H1 (cell line): ENCODE measurements at regions not wholly inside any gene's neighbourhood (a gene's known extent, or its start where the extent isn't known, plus 50 kb on each side); places are given as distances from the start of the nearest gene placed in this dataset.

Experiments used
- CTCF ChIA-PET: fragments of 300-600 bp; sonication (Branson Sonifier 250); formaldehyde crosslinking; loops from one replicate; lab custom pipeline; 2021; ENCODE audit not compliant: partially characterized antibody; lab: Charles Lee
- POLR2A ChIA-PET: fragments of 300-600 bp; sonication (Branson Sonifier 250); formaldehyde crosslinking; loops from one replicate; lab custom pipeline; 2021; ENCODE audit warnings: inconsistent platforms; ENCODE audit not compliant: partially characterized antibody; lab: Charles Lee
- DNase-seq, 2 experiments: peaks; one replicate each; pipeline versions ENCODE4 v3.0.0 to v3.0.0-alpha.2; 2010 to 2022; ENCODE audit warnings: low spot score in 2 of 2, low read depth in 1 of 2, mixed read lengths in 1 of 2
- FAIRE-seq: peaks from 2 replicates; lab custom pipeline; 2011; peaks lifted over from hg19 to GRCh38; lab: Jason Lieb, UNC
- H2AFZ ChIP-seq: 2 replicates; pipeline ENCODE4 v1.8.1; 2012; ENCODE audit warnings: low read length, inconsistent platforms
- H2AK5ac ChIP-seq: 2 replicates; pipeline ENCODE4 v1.6.1; 2013; ENCODE audit warnings: low read depth, low read length
- H2BK120ac ChIP-seq: replicated peaks from 2 replicates; pipeline ENCODE3; 2013; ENCODE audit warnings: low read depth, low read length, inconsistent platforms
- H2BK12ac ChIP-seq: 2 replicates; pipeline ENCODE4 v1.6.1; 2013; ENCODE audit warnings: low read depth, low read length
- H2BK15ac ChIP-seq: 2 replicates; pipeline ENCODE4 v1.6.1; 2013; ENCODE audit warnings: low read length
- H2BK20ac ChIP-seq: 2 replicates; pipeline ENCODE4 v1.6.1; 2013; ENCODE audit warnings: low read length
- H2BK5ac ChIP-seq: 2 replicates; pipeline ENCODE4 v1.6.1; 2013; ENCODE audit warnings: low read depth, low read length
- H3K14ac ChIP-seq: 2 replicates; pipeline ENCODE4 v1.6.1; 2013; ENCODE audit warnings: inconsistent platforms; ENCODE audit not compliant: insufficient read length
- H3K18ac ChIP-seq: 2 replicates; pipeline ENCODE4 v1.6.1; 2013; ENCODE audit warnings: low read length; ENCODE audit errors: extremely low read depth
- H3K23ac ChIP-seq: 2 replicates; pipeline ENCODE4 v1.6.1; 2013; ENCODE audit warnings: inconsistent platforms; ENCODE audit not compliant: insufficient read length
- H3K23me2 ChIP-seq: 2 replicates; pipeline ENCODE4 v1.6.1; 2013; ENCODE audit warnings: low read depth, low read length
- H3K27ac ChIP-seq: 2 replicates; pipeline ENCODE4 v1.6.1; 2011; ENCODE audit warnings: low read depth, low read length, inconsistent platforms
- H3K27me3 ChIP-seq, 4 experiments: replicated peaks in 1 of 4; 1 replicate in 1 of 4; 2 replicates in 3 of 4; pipeline versions ENCODE4 v1.6.1 to v1.8.1; 2011 to 2013; ENCODE audit warnings: low read length in 3 of 4, mild to moderate bottlenecking in 3 of 4, inconsistent platforms in 2 of 4, mixed read lengths in 2 of 4, moderate library complexity in 1 of 4; ENCODE audit not compliant: control insufficient read depth in 3 of 4, insufficient read depth in 3 of 4; ENCODE audit errors: extremely low read depth in 1 of 4
- H3K36me3 ChIP-seq, 4 experiments: 2 replicates each; pipeline versions ENCODE4 v1.6.1 to v1.8.1; 2011 to 2013; ENCODE audit warnings: mild to moderate bottlenecking in 4 of 4, low read length in 3 of 4, moderate library complexity in 2 of 4, control low read depth in 1 of 4, inconsistent platforms in 1 of 4; ENCODE audit not compliant: insufficient read depth in 4 of 4, control insufficient read depth in 2 of 4
- H3K4ac ChIP-seq: replicated peaks from 2 replicates; pipeline ENCODE3; 2013; ENCODE audit warnings: low read length, low read depth, mixed read lengths, inconsistent platforms; ENCODE audit not compliant: insufficient read length
- H3K4me1 ChIP-seq, 4 experiments: replicated peaks in 1 of 4; 1 replicate in 1 of 4; 2 replicates in 3 of 4; pipeline versions ENCODE4 v1.6.1 to v1.8.1; 2011 to 2013; ENCODE audit warnings: low read length in 3 of 4, inconsistent platforms in 2 of 4, mixed read lengths in 1 of 4; ENCODE audit not compliant: insufficient read depth in 4 of 4, control insufficient read depth in 3 of 4
- H3K4me2 ChIP-seq, 2 experiments: 2 replicates each; pipeline versions ENCODE4 v1.6.1 to v1.8.1; 2011 to 2013; ENCODE audit warnings: low read depth in 2 of 2, low read length in 2 of 2, control low read depth in 1 of 2, inconsistent platforms in 1 of 2, mild to moderate bottlenecking in 1 of 2; ENCODE audit not compliant: insufficient read depth in 1 of 2
- H3K4me3 ChIP-seq, 4 experiments: fragments of 200-600, 300-600 bp in 1 of 4; sonication (generic), shearing (Covaris generic), sonication (Bioruptor Twin) in 1 of 4; 2 replicates each; pipeline versions ENCODE4 v1.5.1 to v1.8.1; 2011 to 2016; ENCODE audit warnings: low read length in 4 of 4, low read depth in 3 of 4, control low read depth in 2 of 4, inconsistent platforms in 2 of 4, mild to moderate bottlenecking in 2 of 4, mixed read lengths in 1 of 4, moderate library complexity in 1 of 4; ENCODE audit not compliant: insufficient read depth in 2 of 4; ENCODE audit errors: extremely low read depth in 1 of 4
- H3K56ac ChIP-seq: replicated peaks from 2 replicates; pipeline ENCODE3; 2013; ENCODE audit warnings: low read depth, mild to moderate bottlenecking, mixed read lengths, low read length, inconsistent platforms; ENCODE audit not compliant: insufficient read length
- H3K79me1 ChIP-seq: 2 replicates; pipeline ENCODE4 v1.6.1; 2013; ENCODE audit warnings: low read depth, low read length, control low read depth
- H3K79me2 ChIP-seq, 2 experiments: 2 replicates each; pipeline versions ENCODE4 v1.6.1 to v1.8.1; 2012 to 2013; ENCODE audit warnings: low read length in 2 of 2, mild to moderate bottlenecking in 2 of 2, inconsistent platforms in 1 of 2; ENCODE audit not compliant: insufficient read depth in 2 of 2, control insufficient read depth in 1 of 2
- H3K9ac ChIP-seq, 4 experiments: replicated peaks in 1 of 4; 1 replicate in 1 of 4; 2 replicates in 3 of 4; pipeline versions ENCODE4 v1.6.1 to v1.8.1; 2011 to 2013; ENCODE audit warnings: low read depth in 3 of 4, low read length in 3 of 4, control low read depth in 2 of 4, mild to moderate bottlenecking in 2 of 4, moderate library complexity in 2 of 4, inconsistent platforms in 1 of 4; ENCODE audit errors: extremely low read depth in 1 of 4
- H3K9me3 ChIP-seq, 2 experiments: 2 replicates each; pipeline versions ENCODE4 v1.6.1 to v1.8.1; 2012 to 2013; ENCODE audit warnings: mild to moderate bottlenecking in 2 of 2, moderate library complexity in 2 of 2, control low read depth in 1 of 2, inconsistent platforms in 1 of 2, low read depth in 1 of 2, low read length in 1 of 2, mixed read lengths in 1 of 2; ENCODE audit not compliant: insufficient read depth in 2 of 2
- H4K20me1 ChIP-seq, 2 experiments: replicated peaks in 1 of 2; 2 replicates each; pipeline versions ENCODE3 to v1.8.1; 2011 to 2013; ENCODE audit warnings: inconsistent platforms in 2 of 2, low read length in 2 of 2, mild to moderate bottlenecking in 1 of 2; ENCODE audit not compliant: insufficient read depth in 2 of 2, control insufficient read depth in 1 of 2
- H4K5ac ChIP-seq: 2 replicates; pipeline ENCODE4 v1.6.1; 2013; ENCODE audit warnings: low read length, low read depth, mixed read lengths, inconsistent platforms; ENCODE audit not compliant: insufficient read length
- H4K8ac ChIP-seq: 2 replicates; pipeline ENCODE4 v1.8.0; 2013; ENCODE audit warnings: mild to moderate bottlenecking, moderate library complexity, low read length, inconsistent platforms; ENCODE audit not compliant: insufficient read depth; ENCODE audit errors: extremely low read depth
- H4K91ac ChIP-seq: replicated peaks from 2 replicates; pipeline ENCODE3; 2013; ENCODE audit warnings: low read length, mixed read lengths, inconsistent platforms; ENCODE audit not compliant: insufficient read length
- ASH2L ChIP-seq: fragments of 200-600, 300-600 bp; sonication (generic); IDR thresholded peaks from one replicate; pipeline ENCODE4 v1.7.1; 2017; ENCODE audit warnings: low read length
- BACH1 ChIP-seq: IDR thresholded peaks from 2 replicates; pipeline ENCODE4 v1.6.1; 2012; ENCODE audit warnings: low read length, improper control_type of control experiment
- BCL11A ChIP-seq, 2 experiments: IDR thresholded peaks; one replicate each; pipeline ENCODE4 v1.6.1; 2011; ENCODE audit warnings: low read depth in 2 of 2, low read length in 2 of 2, mild to moderate bottlenecking in 2 of 2
- CBX5 ChIP-seq: fragments of 300-800, 300-1000 bp; sonication (generic); IDR thresholded peaks from 2 replicates; pipeline ENCODE4 v1.7.1; 2016; ENCODE audit warnings: antibody characterized with exemption, low read length, low read depth
- CREB1 ChIP-seq: IDR thresholded peaks from 2 replicates; pipeline ENCODE4 v1.6.1; 2012; ENCODE audit warnings: inconsistent platforms
- CTBP2 ChIP-seq: IDR thresholded peaks from 2 replicates; pipeline ENCODE4 v1.7.0; 2011; ENCODE audit warnings: borderline replicate concordance, mild to moderate bottlenecking, moderate library complexity, mixed read lengths, low read length; ENCODE audit not compliant: insufficient read depth, insufficient read length
- E2F6 ChIP-seq: IDR thresholded peaks from 2 replicates; pipeline ENCODE4 v1.6.1; 2012; ENCODE audit warnings: inconsistent platforms
- HDAC2 ChIP-seq, 2 experiments: fragments of 300-600 bp in 1 of 2; sonication (generic) in 1 of 2; IDR thresholded peaks; 2 replicates each; pipeline ENCODE4 v1.6.1; 2011 to 2012; ENCODE audit warnings: low read depth in 2 of 2, low read length in 2 of 2, mild to moderate bottlenecking in 2 of 2, moderate library complexity in 2 of 2, borderline replicate concordance in 1 of 2, inconsistent platforms in 1 of 2
- NRF1 ChIP-seq: IDR thresholded peaks from 2 replicates; pipeline ENCODE4 v1.6.1; 2011; ENCODE audit warnings: mild to moderate bottlenecking, low read depth, low read length, improper control_type of control experiment
- PHF8 ChIP-seq: fragments of 200-600 bp; sonication (generic); conservative IDR thresholded peaks from 2 replicates; pipeline ENCODE4 v1.7.1; 2012; ENCODE audit warnings: low read depth, mild to moderate bottlenecking, inconsistent platforms, low read length, moderate library complexity
- RNF2 ChIP-seq: fragments of 200-900, 300-1000 bp; sonication (generic); IDR thresholded peaks from 2 replicates; pipeline ENCODE4 v1.7.1; 2016; ENCODE audit warnings: borderline replicate concordance, low read depth, mild to moderate bottlenecking, antibody characterized with exemption, low read length; ENCODE audit not compliant: poor library complexity, severe bottlenecking; ENCODE audit errors: missing control alignments
- WGBS, 2 experiments: shearing (Covaris generic) in 1 of 2; methylation state at CpG; one replicate each; pipeline versions ENCODE4 v1.1.6 to v1.1.7; 2013 to 2015; ENCODE audit warnings: low lambda C conversion rate in 2 of 2, mixed read lengths in 2 of 2, inconsistent platforms in 1 of 2, low coverage in 1 of 2, missing lambda C conversion rate in 1 of 2; ENCODE audit not compliant: insufficient replicate concordance in 2 of 2, insufficient coverage in 1 of 2, insufficient read length in 1 of 2; ENCODE audit errors: extremely low coverage in 1 of 2, missing lambda C conversion rate in 1 of 2; 5-methylcytosine and 5-hydroxymethylcytosine counted together

GRCh38 chr12:97127061-97127460, 220.0 kb downstream of the NEDD1 start:
- DNase-seq = no peak
- H3K9ac ChIP-seq = no peak overlapping the region
- H3K36me3 ChIP-seq = peaks cover 0 to 8% (median 2%) of the 10 kb centered on the region in 4 experiments; a peak in 2 of 8 replicates
- H3K27me3 ChIP-seq = no peaks in the 10 kb centered on the region
- no peak overlapping the region for H3K23ac ChIP-seq
- H2BK20ac ChIP-seq = no peak overlapping the region
- ChIA-PET CTCF (interaction anchor here (1.1 to 2.4 kb wide), 6 partner anchors 12 to 833 kb away, joined by 3 to 9 read pairs (median 5); no protein-coding TSS in a partner anchor), POLR2A (interaction anchor here (0.7 to 1.1 kb wide), 2 partner anchors 10 to 41 kb away, joined by 3 read pairs; no protein-coding TSS in a partner anchor)
- no peak overlapping the region for H3K56ac ChIP-seq
- H3K79me1 ChIP-seq = no peaks in the 10 kb centered on the region
- peaks cover 6 to 9% of the 10 kb centered on the region in 2 experiments for H3K9me3 ChIP-seq
- WGBS, 2 experiments = 81% methylated on average over 2 of the region's 2 CpGs; no CpG with 5 or more reads in 1 of the 2 experiments
- no peak overlapping the region for H2BK12ac ChIP-seq
- H2AK5ac ChIP-seq = no peak overlapping the region
- H4K8ac ChIP-seq = no peak overlapping the region
- H4K20me1 ChIP-seq = no peaks in the 10 kb centered on the region
- no peak overlapping the region for H3K4me2 ChIP-seq
- H4K5ac ChIP-seq = no peak overlapping the region
- H3K4me3 ChIP-seq = no peak overlapping the region
- no peak overlapping the region for H3K18ac ChIP-seq
- peak; percentile 19 for FAIRE-seq
- H4K91ac ChIP-seq = no peak overlapping the region
- no peak overlapping the region for H2AFZ ChIP-seq
- H3K4me1 ChIP-seq = peaks cover 2 to 11% (median 7%) of the 10 kb centered on the region in 4 experiments; a peak in 6 of 7 replicates
- H3K79me2 ChIP-seq = no peaks in the 10 kb centered on the region
- no peak overlapping the region for H3K14ac ChIP-seq
- no peak overlapping the region for H3K4ac ChIP-seq
- H3K23me2 ChIP-seq = no peaks in the 10 kb centered on the region
- H2BK120ac ChIP-seq = no peak overlapping the region
- no peak overlapping the region for H2BK15ac ChIP-seq
- H2BK5ac ChIP-seq = no peak overlapping the region
- no peak overlapping the region for H3K27ac ChIP-seq
- TF ChIP-seq NRF1 (no peak), RNF2 (no peak), CBX5 (no peak), E2F6 (no peak), BACH1 (no peak), PHF8 (no peak), BCL11A (IDR thresholded peaks at IDR 0.05; ENCODE audit: low read depth in 2 of 2, low read length in 2 of 2) (no peak), CREB1 (no peak), ASH2L (no peak), CTBP2 (no peak), HDAC2 (IDR thresholded peaks at IDR 0.05; ENCODE audit: borderline replicate concordance in 1 of 2, low read depth in 2 of 2, low read length in 2 of 2) (no peak)
